ENCODE measurements at regions not wholly inside any gene's neighbourhood (a gene's known extent, or its start where the extent isn't known, plus 50 kb on each side); places are given as distances from the start of the nearest gene placed in this dataset.

DNA sequence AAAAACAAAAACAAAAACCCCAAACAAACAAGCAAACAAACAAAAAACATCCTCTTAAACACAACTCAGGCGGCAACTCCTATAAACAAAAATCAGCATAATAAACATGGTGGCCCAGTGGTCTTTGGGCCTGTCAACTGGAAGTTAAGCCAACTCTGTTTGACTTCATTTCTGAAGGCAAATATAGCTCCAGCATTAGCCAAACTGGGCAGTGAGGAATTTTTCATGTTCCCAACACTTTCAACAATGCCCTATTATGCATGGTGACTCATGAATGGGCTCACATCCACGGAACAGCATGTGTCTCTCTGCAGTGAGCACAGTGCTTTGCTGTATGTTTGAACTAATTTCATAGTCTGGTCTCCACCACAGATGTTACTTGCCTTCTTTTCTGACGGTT lies 143.9 kb upstream of the STC2 start:
- in situ Hi-C loops (cut with MboI; ENCODE audit: low sequenced_read_pairs), result no loop called here

DNA sequence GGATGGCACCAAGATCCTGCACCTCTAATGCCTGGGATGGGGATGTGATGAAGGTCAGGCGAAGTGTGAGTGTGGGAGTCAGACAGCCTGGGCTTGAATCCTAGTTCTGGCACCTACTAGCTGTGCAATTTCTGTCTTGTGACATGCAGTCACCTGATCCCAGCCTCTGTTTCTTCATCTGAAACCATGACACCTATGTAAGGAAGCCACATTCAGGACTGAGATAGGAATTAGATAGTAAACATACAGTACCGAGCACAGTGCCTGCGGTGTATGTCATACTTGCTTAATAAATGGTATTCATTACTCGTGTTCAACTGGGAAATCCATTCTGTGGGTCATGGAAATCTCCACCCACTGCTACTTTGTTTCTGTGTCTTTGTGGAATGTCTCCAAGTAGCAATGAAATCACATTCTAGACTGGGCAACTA lies 140.6 kb upstream of the STC2 start:
- in situ Hi-C loops (cut with MboI; ENCODE audit: low sequenced_read_pairs), result no loop called here

DNA sequence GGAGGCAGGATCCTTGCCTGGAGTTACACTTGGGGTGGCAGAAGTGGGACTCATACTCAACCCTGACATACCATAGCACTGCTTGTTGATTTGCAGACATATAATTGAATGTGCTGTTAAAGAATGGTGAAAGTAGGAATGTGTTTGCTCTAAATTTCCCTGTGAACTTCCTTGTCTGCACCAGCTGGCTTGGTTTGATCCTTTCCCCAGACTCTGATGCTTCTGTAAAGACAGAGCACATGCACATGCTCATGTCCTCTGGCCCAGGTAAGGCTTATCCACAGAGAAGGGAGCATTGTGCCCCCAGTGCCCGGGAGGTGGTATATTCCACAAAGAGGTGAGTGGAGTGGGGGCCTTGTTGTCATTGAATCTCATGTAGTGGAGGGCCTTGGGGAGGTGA lies 138.0 kb upstream of the STC2 start:
- in situ Hi-C loops (cut with MboI; ENCODE audit: low sequenced_read_pairs), result no loop called here

- in situ Hi-C loops (cut with MboI; ENCODE audit: low sequenced_read_pairs), result no loop called here
Observed at GRCh38 chr5:173464813-173465212, 136.6 kb upstream of the STC2 start.

DNA sequence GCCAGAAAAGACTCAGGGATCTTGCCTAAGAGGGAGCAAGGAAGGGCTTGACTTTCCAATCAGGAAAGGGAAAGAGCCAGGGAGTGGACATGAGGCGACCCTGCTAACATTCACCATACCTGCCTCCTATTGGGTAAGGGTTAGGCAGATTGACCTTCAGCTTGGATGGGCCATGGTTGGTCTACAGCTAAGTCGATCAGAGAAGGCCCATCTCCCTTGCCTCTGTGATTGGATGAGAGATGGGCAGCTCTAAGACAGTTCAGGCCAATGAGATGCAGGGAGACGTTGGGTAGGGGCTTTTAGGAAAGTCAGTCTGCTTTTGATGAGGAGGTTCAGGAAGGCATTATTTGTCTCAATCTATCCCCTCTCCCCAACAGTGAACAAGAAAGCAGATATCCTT lies 135.0 kb upstream of the STC2 start:
- in situ Hi-C loops (cut with MboI; ENCODE audit: low sequenced_read_pairs), result no loop called here

- in situ Hi-C loops (cut with MboI; ENCODE audit: low sequenced_read_pairs), result no loop called here
Observed at GRCh38 chr5:173458828-173459609, 130.8 kb upstream of the STC2 start.

DNA sequence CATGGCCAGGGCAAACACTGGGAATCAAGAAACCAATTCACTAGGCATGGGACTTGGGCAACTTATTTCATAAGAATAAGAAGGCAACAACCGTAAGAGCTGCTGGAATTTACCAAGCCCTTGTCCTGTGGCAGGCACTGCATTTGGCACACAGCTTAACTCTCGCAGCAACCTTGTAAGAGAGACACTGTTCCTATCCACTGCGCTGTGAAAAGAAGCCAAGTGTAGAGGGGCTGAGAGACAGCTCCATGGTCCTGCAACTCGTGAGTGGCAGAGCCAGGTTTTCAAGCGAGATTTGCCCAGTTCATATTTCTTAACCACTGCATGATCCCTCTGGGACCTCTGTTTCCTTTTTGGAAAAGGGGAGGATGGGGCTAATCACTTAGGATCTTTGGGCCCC lies 129.3 kb upstream of the STC2 start:
- in situ Hi-C loops (cut with MboI; ENCODE audit: low sequenced_read_pairs), result no loop called here

- in situ Hi-C loops (cut with MboI; ENCODE audit: low sequenced_read_pairs), result no loop called here
Observed at GRCh38 chr5:173456751-173457171, 128.5 kb upstream of the STC2 start.

- in situ Hi-C loops (cut with MboI; ENCODE audit: low sequenced_read_pairs), result no loop called here
Observed at GRCh38 chr5:173456181-173456580, 128.0 kb upstream of the STC2 start.

- in situ Hi-C loops (cut with MboI; ENCODE audit: low sequenced_read_pairs), result no loop called here
Observed at GRCh38 chr5:173455599-173455957, 127.4 kb upstream of the STC2 start.

DNA sequence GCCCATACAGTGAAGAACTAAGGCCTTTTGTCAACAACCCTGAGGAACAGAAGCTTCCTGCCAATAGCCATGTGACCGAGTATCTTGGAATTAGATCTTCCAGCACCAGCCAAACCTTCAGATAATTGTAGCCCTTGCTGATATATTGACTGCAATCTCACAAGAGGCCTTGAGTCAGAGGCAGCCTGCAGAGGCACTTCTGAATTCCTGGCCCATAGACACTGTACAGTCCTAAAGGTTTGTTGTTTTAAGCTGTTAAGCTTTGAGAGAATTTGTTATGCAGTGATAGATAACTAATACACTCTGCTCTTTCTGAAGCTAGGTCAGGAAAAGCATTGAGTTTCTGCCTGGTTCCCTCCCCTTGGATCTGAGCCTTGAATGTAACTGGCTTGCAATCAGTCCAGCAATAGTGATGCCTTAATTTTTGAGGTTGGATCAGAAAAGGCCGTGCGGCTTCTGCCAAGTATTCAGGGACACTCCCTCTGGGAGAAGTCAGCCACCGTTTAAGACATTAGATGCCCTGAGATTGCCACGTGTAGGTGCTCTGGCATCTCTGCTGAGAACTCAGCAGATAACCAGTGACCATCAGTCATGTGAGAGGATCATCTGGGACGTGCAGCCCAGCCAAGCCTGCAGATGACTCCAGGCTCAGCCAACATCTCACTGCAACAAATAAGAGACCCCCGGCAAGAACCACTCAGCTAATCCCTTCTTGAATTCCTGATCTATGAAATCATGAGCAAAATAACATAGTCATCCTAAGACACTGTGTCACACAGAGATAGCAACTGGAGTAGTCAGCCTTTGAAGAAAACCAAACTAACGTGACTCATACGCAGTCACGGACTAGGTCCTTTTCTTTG lies 126.8 kb upstream of the STC2 start:
- in situ Hi-C loops (cut with MboI; ENCODE audit: low sequenced_read_pairs), result no loop called here

DNA sequence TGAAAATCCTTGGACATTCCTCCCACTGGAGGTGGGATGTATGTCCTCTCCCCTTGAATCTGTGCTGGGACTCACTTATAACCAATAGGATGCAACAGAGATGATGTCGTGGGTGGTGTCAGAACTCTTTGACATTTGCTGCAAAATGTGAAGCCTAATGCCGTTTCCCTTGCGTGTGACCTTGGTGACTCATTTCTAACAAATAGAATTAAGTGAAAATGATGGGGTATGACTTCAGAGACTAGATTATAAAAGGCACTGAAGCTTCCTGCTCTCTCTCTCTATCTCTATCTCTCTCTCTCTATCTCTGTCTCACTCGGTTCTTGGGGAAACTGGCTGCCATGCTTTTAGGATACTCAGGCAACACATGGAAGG lies 126.1 kb upstream of the STC2 start:
- in situ Hi-C loops (cut with MboI; ENCODE audit: low sequenced_read_pairs), result no loop called here

- in situ Hi-C loops (cut with MboI; ENCODE audit: low sequenced_read_pairs), result no loop called here
Observed at GRCh38 chr5:173453167-173453566, 125.0 kb upstream of the STC2 start.

- in situ Hi-C loops (cut with MboI; ENCODE audit: low sequenced_read_pairs), result no loop called here
Observed at GRCh38 chr5:173452119-173452905, 124.1 kb upstream of the STC2 start.

GRCh38 chr5:173451651-173452050 lies 123.4 kb upstream of the STC2 start:
- in situ Hi-C loops (cut with MboI; ENCODE audit: low sequenced_read_pairs), result no loop called here

DNA sequence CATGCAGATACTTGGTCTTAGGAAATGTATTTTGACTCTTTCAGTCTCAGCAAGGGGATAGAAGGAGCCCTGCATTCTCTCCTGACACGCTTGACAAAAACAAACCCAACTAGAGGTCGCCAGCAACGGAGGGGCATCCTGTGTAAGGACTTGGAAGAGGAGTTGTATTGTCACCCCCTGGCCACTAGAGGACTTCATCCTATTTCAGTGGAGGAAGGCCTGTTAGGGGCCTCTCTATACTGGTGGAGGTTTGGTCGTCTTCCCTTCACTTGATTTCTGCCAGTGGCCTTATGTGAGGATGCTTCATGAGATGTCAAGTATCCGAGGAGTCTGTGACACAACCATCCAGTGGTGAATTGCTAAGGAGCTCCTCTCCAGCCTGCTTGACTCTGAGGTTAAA lies 122.8 kb upstream of the STC2 start:
- in situ Hi-C loops (cut with MboI; ENCODE audit: low sequenced_read_pairs), result no loop called here

DNA sequence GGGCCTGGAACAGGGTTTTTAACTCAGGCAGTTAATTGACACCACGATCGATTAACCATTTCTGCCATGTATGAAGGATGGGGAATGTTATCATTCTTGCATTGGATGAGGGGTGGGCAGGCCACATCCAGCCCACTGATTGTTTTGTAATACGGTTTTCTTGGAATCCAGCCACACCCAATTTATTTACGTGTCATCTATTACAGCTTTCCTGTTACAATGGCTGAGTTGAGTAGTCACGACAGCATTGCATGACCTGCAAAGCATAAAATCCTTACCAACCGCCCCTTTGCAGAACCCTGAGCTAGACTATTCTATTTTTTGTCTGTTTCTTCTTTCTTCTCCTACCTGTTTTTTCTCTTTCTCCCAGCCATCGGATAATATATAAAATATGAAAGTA lies 122.0 kb upstream of the STC2 start:
- in situ Hi-C loops (cut with MboI; ENCODE audit: low sequenced_read_pairs), result no loop called here

GRCh38 chr5:173448856-173449255 lies 120.6 kb upstream of the STC2 start:
- in situ Hi-C loops (cut with MboI; ENCODE audit: low sequenced_read_pairs), result no loop called here

- in situ Hi-C loops (cut with MboI; ENCODE audit: low sequenced_read_pairs), result no loop called here
Observed at GRCh38 chr5:173443971-173444370, 115.8 kb upstream of the STC2 start.

DNA sequence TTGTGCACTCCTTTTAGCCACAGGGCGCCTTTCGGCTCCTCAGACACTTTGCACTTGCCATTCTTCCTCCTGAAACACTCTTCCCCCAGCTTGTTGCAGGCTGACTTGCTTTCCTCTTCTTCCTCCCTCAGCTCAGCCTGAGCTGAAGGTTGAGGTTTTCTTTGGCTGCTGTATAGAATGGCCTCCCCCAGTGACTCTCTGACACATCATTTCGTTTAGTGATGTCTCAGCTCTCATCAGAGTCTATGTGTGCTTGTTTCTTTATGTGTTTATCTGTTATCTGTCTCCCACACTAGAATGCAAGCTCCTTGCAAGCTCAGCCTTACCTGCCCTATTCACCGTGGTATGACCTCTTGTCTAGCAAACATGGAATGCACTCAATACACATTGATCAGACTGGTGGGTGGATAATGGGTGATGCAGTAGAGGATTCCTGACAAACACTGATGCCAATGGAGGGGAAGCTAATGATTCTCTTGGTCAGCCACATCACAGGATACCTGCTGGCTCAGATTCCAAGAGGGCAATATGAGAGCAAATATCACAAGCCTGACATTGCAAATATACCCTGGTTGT lies 112.9 kb upstream of the STC2 start:
- in situ Hi-C loops (cut with MboI; ENCODE audit: low sequenced_read_pairs), result no loop called here

GRCh38 chr5:173438951-173439350 lies 110.7 kb upstream of the STC2 start:
- in situ Hi-C loops (cut with MboI; ENCODE audit: low sequenced_read_pairs), result no loop called here

All from HL-60/S4 treated with phorbol 12-myristate 13-acetate at 8.2 ng/mL for 4 days and 3 days (cell line).